ENCODE measurements at regions not wholly inside any gene's neighbourhood (a gene's known extent, or its start where the extent isn't known, plus 50 kb on each side); places are given as distances from the start of the nearest gene placed in this dataset.

DNA sequence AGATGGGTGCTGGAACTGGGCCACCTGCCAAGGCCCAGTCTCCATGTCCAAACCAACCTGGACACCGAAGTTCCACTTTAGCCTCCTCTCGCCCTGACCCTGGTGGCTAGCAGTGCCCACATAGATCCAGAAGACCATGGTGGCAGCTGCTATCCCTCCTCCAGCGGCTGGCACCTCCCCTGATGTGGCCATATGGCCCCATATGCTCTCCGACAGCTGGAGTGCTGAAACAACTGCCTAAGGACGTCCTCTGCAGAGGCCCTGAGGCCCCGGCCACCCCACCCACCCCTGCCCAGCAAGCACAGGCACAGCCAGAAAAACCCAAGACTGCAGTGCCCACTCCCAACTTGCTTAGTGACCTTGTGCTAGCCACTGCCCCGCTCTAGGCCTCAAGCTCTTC lies 182.3 kb upstream of the LINGO1 start:
- Histone ChIP-seq H3K79me1 (ENCODE audit: low read depth, low read length) (no peaks in the 10 kb centered on the region), H4K20me1 (replicated peaks in 1 of 2; ENCODE audit: control insufficient read depth in 1 of 2, insufficient read depth in 2 of 2, low read length in 2 of 2) (peaks cover 0 to 1% of the 10 kb centered on the region in 2 experiments), H2BK120ac (replicated peaks; ENCODE audit: low read depth, low read length) (no peak overlapping the region), H4K8ac (ENCODE audit: extremely low read depth, insufficient read depth, low read length) (peak overlapping the region; percentile 35; the same call in 1 of the 2 replicates), H3K4me1 (replicated peaks in 1 of 4; ENCODE audit: control insufficient read depth in 3 of 4, insufficient read depth in 4 of 4, low read length in 3 of 4) (peaks cover 0 to 20% (median 10%) of the 10 kb centered on the region in 4 experiments; a peak in 6 of 7 replicates), H3K9me3 (ENCODE audit: insufficient read depth in 2 of 2, low read depth in 1 of 2, low read length in 1 of 2) (no peaks in the 10 kb centered on the region), H3K23me2 (ENCODE audit: low read depth, low read length) (peaks cover 14% of the 10 kb centered on the region; the same call in 1 of the 2 replicates), H3K36me3 (ENCODE audit: control insufficient read depth in 2 of 4, insufficient read depth in 4 of 4, low read length in 3 of 4) (no peaks in the 10 kb centered on the region), H2BK12ac (ENCODE audit: low read depth, low read length) (0 out of 2 replicates have a peak overlapping the region, but pooled peaks have one; percentile 50), H2BK15ac (ENCODE audit: low read length) (no peak overlapping the region), H3K4me3 (ENCODE audit: extremely low read depth in 1 of 4, insufficient read depth in 2 of 4, low read depth in 3 of 4, low read length in 4 of 4) (no peak overlapping the region), H3K4ac (replicated peaks; ENCODE audit: insufficient read length, low read depth, low read length) (no peak overlapping the region), H2AFZ (ENCODE audit: low read length) (no peak overlapping the region), H3K56ac (replicated peaks; ENCODE audit: insufficient read length, low read depth, low read length) (no peak overlapping the region), H3K18ac (ENCODE audit: extremely low read depth, low read length) (no peak overlapping the region), H3K27ac (ENCODE audit: low read depth, low read length) (no peak overlapping the region), H4K91ac (replicated peaks; ENCODE audit: insufficient read length, low read length) (no peak overlapping the region), H3K79me2 (ENCODE audit: control insufficient read depth in 1 of 2, insufficient read depth in 2 of 2, low read length in 2 of 2) (no peaks in the 10 kb centered on the region), H2AK5ac (ENCODE audit: low read depth, low read length) (peak overlapping the region; percentile 82; the same call in 1 of the 2 replicates), H3K14ac (ENCODE audit: insufficient read length) (no peak overlapping the region), H2BK20ac (ENCODE audit: low read length) (no peak overlapping the region), H3K9ac (replicated peaks in 1 of 4; ENCODE audit: extremely low read depth in 1 of 4, low read depth in 3 of 4, low read length in 3 of 4) (no peak overlapping the region), H3K27me3 (replicated peaks in 1 of 4; ENCODE audit: control insufficient read depth in 3 of 4, extremely low read depth in 1 of 4, insufficient read depth in 3 of 4, low read length in 3 of 4) (peaks cover 15 to 28% (median 24%) of the 10 kb centered on the region in 4 experiments), H3K23ac (ENCODE audit: insufficient read length) (no peak overlapping the region), H4K5ac (ENCODE audit: insufficient read length, low read depth, low read length) (no peak overlapping the region), H2BK5ac (ENCODE audit: low read depth, low read length) (no peak overlapping the region), H3K4me2 (ENCODE audit: insufficient read depth in 1 of 2, low read depth in 2 of 2, low read length in 2 of 2) (no peak overlapping the region)
- 100% methylated on average over 5 of the region's 7 CpGs; no CpG with 5 or more reads in 1 of the 2 experiments for WGBS, 2 experiments (ENCODE audit: extremely low coverage in 1 of 2, insufficient coverage in 1 of 2, insufficient read length in 1 of 2, insufficient replicate concordance in 2 of 2, low coverage in 1 of 2, low lambda C conversion rate in 2 of 2, missing lambda C conversion rate in 1 of 2)
- FAIRE-seq (no peak), DNase-seq (ENCODE audit: low read depth in 1 of 2, low spot score in 2 of 2) (no peak)
- TF ChIP-seq HDAC2 (IDR thresholded peaks at IDR 0.05; ENCODE audit: borderline replicate concordance in 1 of 2, low read depth in 2 of 2, low read length in 2 of 2): no peak
- TF ChIP-seq SIN3A (conservative IDR thresholded peaks at IDR 0.05 in 1 of 2, IDR thresholded peaks at IDR 0.05 in 1 of 2; ENCODE audit: low read depth in 1 of 2, low read length in 2 of 2): 0 out of 4 replicates have a peak, but pooled peaks of 1 of the 2 experiments have one; percentile 52
- TF ChIP-seq EGR1 (IDR thresholded peaks at IDR 0.05; ENCODE audit: borderline replicate concordance, low read depth, low read length): no peak
- POLR2A ChIA-PET (ENCODE audit: partially characterized antibody): no interaction called here
- CTCF ChIA-PET (ENCODE audit: partially characterized antibody): interaction anchor here (0.8 to 1.4 kb wide), 2 partner anchors 24 to 30 kb away, joined by 3 to 5 read pairs; no protein-coding TSS in a partner anchor

Data from H1 (cell line).